Effector memory CD8-positive, alpha-beta T cell (primary cell): ENCODE measurements at regions not wholly inside any gene's neighbourhood (a gene's known extent, or its start where the extent isn't known, plus 50 kb on each side); places are given as distances from the start of the nearest gene placed in this dataset.

Source experiments
- ATAC-seq: fragments of 150-1000 bp; cut with Tn5 transposase; replicated peaks from 2 replicates; pipeline ENCODE4 v1.10.0; 2021; ENCODE audit warnings: mild to moderate bottlenecking, moderate library complexity
- DNase-seq, 3 experiments: peaks; one replicate each; pipeline ENCODE4 v3.0.0; 2021
- H3K27ac Mint-ChIP-seq, 2 donors: one replicate each; pipeline ENCODE4 v1.8.0; 2022; ENCODE audit warnings: mild to moderate bottlenecking in 2 of 2, mixed read lengths in 2 of 2, moderate library complexity in 2 of 2
- H3K27me3 Mint-ChIP-seq, 2 donors: one replicate each; pipeline ENCODE4 v1.8.0; 2022; ENCODE audit warnings: mixed read lengths in 2 of 2
- H3K36me3 Mint-ChIP-seq: one replicate; pipeline ENCODE4 v1.8.0; 2022; ENCODE audit warnings: mild to moderate bottlenecking, moderate library complexity, mixed read lengths; ENCODE audit not compliant: insufficient read depth
- H3K4me1 Mint-ChIP-seq, 2 donors: one replicate each; pipeline ENCODE4 v1.8.0; 2022; ENCODE audit warnings: low read depth in 2 of 2, mixed read lengths in 2 of 2
- H3K4me3 Mint-ChIP-seq, 2 donors: one replicate each; pipeline ENCODE4 v1.8.0; 2022; ENCODE audit warnings: mild to moderate bottlenecking in 2 of 2, mixed read lengths in 2 of 2, moderate library complexity in 2 of 2
- H3K9me3 Mint-ChIP-seq, 2 donors: one replicate each; pipeline ENCODE4 v1.8.0; 2022; ENCODE audit warnings: mixed read lengths in 2 of 2

DNA sequence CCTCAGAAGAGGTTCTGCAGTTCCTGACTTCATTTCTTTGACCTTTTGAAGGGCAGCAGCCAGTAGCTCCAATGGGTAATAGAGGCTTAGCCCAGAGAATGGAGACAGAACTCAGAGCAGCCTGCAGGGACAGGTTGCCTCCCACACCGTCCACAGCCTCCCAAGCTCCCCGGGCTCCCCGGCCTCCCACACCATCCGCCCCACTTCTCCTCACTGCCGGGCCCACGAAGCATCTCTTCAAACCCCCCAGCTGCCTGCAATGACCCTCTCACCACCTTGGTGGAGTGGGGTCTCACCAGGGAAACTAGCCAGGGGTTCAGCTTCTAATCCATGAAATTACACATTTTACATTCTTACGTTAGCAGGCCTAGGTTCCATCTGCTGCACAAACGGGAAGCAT, 652.0 kb upstream of the SALL3 start:
- no peak for ATAC-seq
- no peaks in the 10 kb centered on the region for H3K9me3 Mint-ChIP-seq

DNA sequence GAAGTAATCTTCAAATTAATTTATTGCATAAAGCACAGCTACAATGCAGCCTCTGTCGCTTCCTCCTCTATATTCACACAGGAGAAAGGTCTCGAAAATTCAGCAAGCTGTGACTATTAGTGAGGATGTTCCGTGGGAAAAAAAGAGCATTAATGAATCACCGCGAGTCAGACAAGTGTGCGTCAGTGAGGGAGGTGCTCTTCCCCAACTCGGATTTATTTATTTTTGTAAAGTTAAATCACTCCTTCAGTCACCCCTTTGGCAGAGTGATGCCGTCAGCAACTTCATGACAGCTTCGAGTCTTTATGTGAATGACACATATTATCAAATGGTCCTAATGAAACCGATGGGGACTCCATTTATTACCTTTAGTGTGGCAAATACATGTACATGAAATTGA, 648.9 kb upstream of the SALL3 start:
- ATAC-seq, result no peak
- Mint-ChIP-seq H3K4me1 (no peaks in the 10 kb centered on the region), H3K9me3 (peaks cover 0 to 8% of the 10 kb centered on the region in 2 donors), H3K4me3 (no peak overlapping the region), H3K27me3 (peaks cover 18 to 31% of the 10 kb centered on the region in 2 donors), H3K27ac (no peak overlapping the region), H3K36me3 (no peaks in the 10 kb centered on the region)
- DNase-seq, result no peak

More for the DNA sequence above, 652.0 kb upstream of the SALL3 start:
- no peak for DNase-seq
- Mint-ChIP-seq H3K4me3 (no peak overlapping the region), H3K36me3 (no peaks in the 10 kb centered on the region), H3K27me3 (peaks cover 5 to 7% of the 10 kb centered on the region in 2 donors), H3K4me1 (no peaks in the 10 kb centered on the region), H3K27ac (no peak overlapping the region)

DNA sequence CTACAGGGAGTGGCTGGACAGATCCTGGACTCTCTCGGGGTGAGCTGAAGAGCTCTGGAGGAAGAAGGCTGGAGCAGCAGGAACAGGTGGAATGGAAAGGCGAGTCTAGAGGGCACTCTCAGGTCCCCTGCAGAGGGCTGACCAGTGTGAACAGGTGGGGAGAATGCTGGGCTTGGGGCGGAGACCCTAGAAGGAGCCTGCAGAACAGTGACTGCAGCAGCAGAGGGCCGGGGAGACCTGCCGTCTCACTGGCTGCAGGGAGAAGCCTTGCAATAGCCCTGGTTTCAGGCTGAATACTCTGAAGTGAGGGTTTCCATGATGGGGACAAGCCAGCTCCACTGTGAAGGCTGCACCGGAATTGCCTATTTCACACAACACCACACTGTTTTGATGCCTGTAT, 626.7 kb upstream of the SALL3 start:
- H3K36me3 Mint-ChIP-seq, result no peaks in the 10 kb centered on the region
- peaks cover 8 to 18% of the 10 kb centered on the region in 2 donors for H3K27me3 Mint-ChIP-seq
- no peaks in the 10 kb centered on the region for H3K4me1 Mint-ChIP-seq
- ATAC-seq (no peak), DNase-seq (no peak)
- no peak overlapping the region for H3K4me3 Mint-ChIP-seq
- peaks cover 0 to 6% of the 10 kb centered on the region in 2 donors for H3K9me3 Mint-ChIP-seq
- H3K27ac Mint-ChIP-seq, result no peak overlapping the region

DNA sequence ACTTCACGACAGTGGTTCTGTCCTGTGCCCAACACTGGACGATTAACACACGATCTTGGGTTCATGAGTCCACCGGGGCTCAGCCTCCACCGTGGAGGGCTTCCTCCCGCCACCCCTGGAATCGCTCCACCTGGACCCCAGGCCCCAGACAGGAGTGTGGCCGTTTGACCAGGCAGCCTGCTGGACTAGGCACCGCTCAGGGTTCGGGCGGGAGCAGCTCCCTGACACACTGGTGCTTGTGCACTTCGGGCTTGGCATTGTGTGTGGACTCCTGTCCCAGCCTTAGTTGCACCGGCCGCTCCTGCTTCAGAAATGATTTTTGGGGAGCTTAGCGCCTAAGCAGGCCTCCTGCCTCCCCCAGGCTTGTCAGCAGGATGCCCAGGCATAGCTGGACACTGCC, 617.4 kb upstream of the SALL3 start:
- Mint-ChIP-seq H3K27me3 (no peaks in the 10 kb centered on the region), H3K9me3 (no peaks in the 10 kb centered on the region), H3K4me1 (no peaks in the 10 kb centered on the region), H3K4me3 (no peak overlapping the region), H3K27ac (no peak overlapping the region), H3K36me3 (no peaks in the 10 kb centered on the region)
- ATAC-seq (no peak), DNase-seq (no peak)

DNA sequence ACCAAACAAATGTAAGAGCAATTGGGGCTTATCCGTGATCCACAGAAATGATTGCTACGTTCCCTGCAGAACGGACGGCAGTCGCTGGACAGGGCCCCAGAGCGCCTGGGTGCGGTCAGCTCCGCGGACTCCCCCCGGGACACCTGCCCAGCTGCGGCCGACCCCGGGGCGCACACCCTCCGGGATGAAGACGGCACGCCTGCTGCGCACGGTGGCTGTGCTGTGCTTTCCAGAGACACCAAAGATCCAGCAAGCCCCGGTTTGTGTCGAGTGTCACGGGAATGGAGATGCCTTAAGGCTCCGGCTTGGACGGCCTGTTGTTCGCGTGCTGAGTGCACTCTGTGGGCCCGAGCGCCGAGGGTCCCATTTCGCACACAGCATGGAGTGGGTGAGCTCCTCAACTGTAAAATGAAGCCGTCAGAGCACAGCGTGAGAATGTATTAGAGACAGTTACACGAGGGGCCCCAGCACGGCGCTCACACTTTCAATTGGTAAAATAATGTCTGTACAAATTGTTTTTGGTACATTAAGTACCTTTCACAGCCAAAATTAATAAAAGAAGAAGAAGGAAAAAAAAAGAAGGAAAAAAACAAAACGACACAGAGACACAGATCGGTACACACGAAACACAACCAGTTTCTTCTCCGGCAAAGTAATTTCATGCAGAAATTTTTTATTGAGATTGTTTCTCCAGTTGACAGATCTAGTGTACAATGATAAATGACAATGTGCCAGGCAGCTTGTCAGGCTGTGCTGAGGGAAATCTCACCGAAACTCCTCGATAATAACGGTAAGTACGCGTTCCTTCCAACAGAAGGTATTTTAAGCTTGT, 615.8 kb upstream of the SALL3 start:
- H3K27ac Mint-ChIP-seq, result no peak overlapping the region
- H3K27me3 Mint-ChIP-seq, result no peaks in the 10 kb centered on the region
- DNase-seq, result no peak
- H3K36me3 Mint-ChIP-seq, result no peaks in the 10 kb centered on the region
- no peaks in the 10 kb centered on the region for H3K9me3 Mint-ChIP-seq
- H3K4me3 Mint-ChIP-seq, result no peak overlapping the region
- no peaks in the 10 kb centered on the region for H3K4me1 Mint-ChIP-seq
- ATAC-seq, result no peak

DNA sequence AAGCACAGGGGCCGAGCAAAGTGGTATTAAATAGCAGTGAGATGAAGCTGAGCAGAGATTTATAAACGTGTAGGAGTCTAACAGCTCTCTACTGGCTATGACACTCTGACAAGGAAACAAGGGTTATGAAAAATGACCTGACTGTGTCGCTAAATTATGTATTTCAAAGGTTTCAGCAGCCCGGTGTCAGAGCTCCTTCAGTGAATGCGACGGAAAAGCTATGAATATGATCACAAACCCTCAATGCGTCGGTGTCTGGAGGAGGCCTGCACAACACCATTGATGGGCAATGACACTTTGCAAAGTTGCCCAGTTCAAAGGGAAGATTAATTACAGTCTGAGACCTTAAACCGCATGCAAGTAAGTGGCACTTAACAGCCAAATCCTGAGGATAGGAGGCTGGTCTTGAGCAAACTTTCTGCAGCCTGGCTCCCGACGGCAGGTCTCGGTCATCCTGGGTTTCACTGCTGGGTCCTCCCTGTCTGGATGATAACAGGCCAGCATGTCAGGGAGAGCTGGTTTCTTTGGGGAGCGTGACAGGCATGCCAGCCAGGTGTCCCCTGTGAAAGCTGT, 615.1 kb upstream of the SALL3 start:
- Mint-ChIP-seq H3K9me3 (no peaks in the 10 kb centered on the region), H3K27ac (no peak overlapping the region), H3K27me3 (no peaks in the 10 kb centered on the region), H3K36me3 (no peaks in the 10 kb centered on the region), H3K4me3 (no peak overlapping the region), H3K4me1 (no peaks in the 10 kb centered on the region)
- ATAC-seq (no peak), DNase-seq (no peak)

DNA sequence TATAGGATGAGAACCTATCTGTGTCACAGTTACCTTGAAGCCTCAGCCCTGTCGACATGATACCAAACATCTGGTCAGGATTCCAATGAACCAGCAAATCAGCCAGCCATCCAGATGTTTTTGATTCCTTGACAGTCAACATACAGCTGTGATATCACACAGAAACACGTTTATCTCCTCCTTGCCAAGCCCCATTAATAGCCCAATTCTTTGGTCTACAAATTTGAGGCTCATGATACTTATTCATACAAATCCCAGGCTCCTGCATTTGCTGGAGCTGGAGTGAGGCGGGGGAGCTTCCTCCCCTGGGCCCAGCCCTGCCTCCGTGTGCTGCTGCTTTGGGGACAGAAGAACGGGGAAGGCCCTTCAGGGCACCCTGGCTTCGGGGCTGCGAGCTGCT, 611.6 kb upstream of the SALL3 start:
- no peak overlapping the region for H3K27ac Mint-ChIP-seq
- ATAC-seq (no peak), DNase-seq (no peak)
- no peaks in the 10 kb centered on the region for H3K27me3 Mint-ChIP-seq
- H3K4me3 Mint-ChIP-seq, result no peak overlapping the region
- no peaks in the 10 kb centered on the region for H3K36me3 Mint-ChIP-seq
- no peaks in the 10 kb centered on the region for H3K9me3 Mint-ChIP-seq
- no peaks in the 10 kb centered on the region for H3K4me1 Mint-ChIP-seq

- H3K4me1 Mint-ChIP-seq, result no peaks in the 10 kb centered on the region
- H3K4me3 Mint-ChIP-seq, result no peak overlapping the region
- ATAC-seq (no peak), DNase-seq (no peak)
- no peaks in the 10 kb centered on the region for H3K27me3 Mint-ChIP-seq
- H3K27ac Mint-ChIP-seq, result no peak overlapping the region
- H3K36me3 Mint-ChIP-seq, result no peaks in the 10 kb centered on the region
- no peaks in the 10 kb centered on the region for H3K9me3 Mint-ChIP-seq
Measured at GRCh38 chr18:78368726-78369125, 610.9 kb upstream of the SALL3 start.

DNA sequence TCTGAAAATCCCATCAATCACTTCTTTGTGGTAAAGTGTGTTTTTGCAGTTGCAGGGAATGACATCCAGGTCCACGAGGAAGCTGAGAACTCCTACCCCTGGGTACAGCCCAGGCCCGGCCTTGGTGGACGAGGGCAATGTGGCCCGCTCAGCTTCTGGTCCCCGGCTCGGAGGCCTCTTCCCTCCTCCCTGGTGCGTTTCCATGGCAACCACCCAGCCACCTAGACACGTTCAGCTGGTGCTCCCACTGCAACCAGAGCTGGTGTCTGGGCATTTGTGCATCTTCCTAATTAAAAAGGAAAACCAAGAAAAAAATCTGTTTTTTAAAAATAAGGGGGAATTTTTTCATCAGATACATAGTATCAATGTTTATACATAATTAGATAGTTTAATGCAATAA, 603.6 kb upstream of the SALL3 start:
- ATAC-seq, result no peak

GRCh38 chr18:78378403-78378802, 601.2 kb upstream of the SALL3 start:
- Mint-ChIP-seq H3K4me3 (no peak overlapping the region), H3K27me3 (peaks cover 0 to 10% of the 10 kb centered on the region in 2 donors), H3K27ac (no peak overlapping the region), H3K36me3 (no peaks in the 10 kb centered on the region), H3K4me1 (no peaks in the 10 kb centered on the region), H3K9me3 (peaks cover 1 to 4% of the 10 kb centered on the region in 2 donors)
- DNase-seq (no peak), ATAC-seq (no peak)

More for the DNA sequence above, 603.6 kb upstream of the SALL3 start:
- Mint-ChIP-seq H3K27ac (no peak overlapping the region), H3K4me3 (no peak overlapping the region), H3K36me3 (no peaks in the 10 kb centered on the region), H3K4me1 (no peaks in the 10 kb centered on the region), H3K27me3 (peaks cover 0 to 8% of the 10 kb centered on the region in 2 donors), H3K9me3 (no peaks in the 10 kb centered on the region)
- DNase-seq, result no peak

GRCh38 chr18:78378983-78379382, 600.6 kb upstream of the SALL3 start:
- Mint-ChIP-seq H3K4me3 (no peak overlapping the region), H3K9me3 (peaks cover 4 to 9% of the 10 kb centered on the region in 2 donors), H3K27me3 (peaks cover 0 to 15% of the 10 kb centered on the region in 2 donors), H3K27ac (no peak overlapping the region), H3K4me1 (no peaks in the 10 kb centered on the region), H3K36me3 (no peaks in the 10 kb centered on the region)
- ATAC-seq (no peak), DNase-seq (no peak)

GRCh38 chr18:78390348-78390951, 589.2 kb upstream of the SALL3 start:
- DNase-seq, result no peak
- Mint-ChIP-seq H3K4me1 (no peaks in the 10 kb centered on the region), H3K36me3 (no peaks in the 10 kb centered on the region), H3K27ac (no peak overlapping the region), H3K9me3 (peaks cover 1 to 13% of the 10 kb centered on the region in 2 donors), H3K27me3 (peaks cover 0 to 9% of the 10 kb centered on the region in 2 donors), H3K4me3 (no peak overlapping the region)
- ATAC-seq, result no peak

- no peaks in the 10 kb centered on the region for H3K36me3 Mint-ChIP-seq
Measured at GRCh38 chr18:78390952-78391348, 588.7 kb upstream of the SALL3 start.

More at GRCh38 chr18:78390952-78391348, 588.7 kb upstream of the SALL3 start:
- Mint-ChIP-seq H3K4me1 (no peaks in the 10 kb centered on the region), H3K27ac (no peak overlapping the region), H3K27me3 (peaks cover 4 to 9% of the 10 kb centered on the region in 2 donors), H3K9me3 (peaks cover 1 to 18% of the 10 kb centered on the region in 2 donors), H3K4me3 (no peak overlapping the region)
- ATAC-seq (no peak), DNase-seq (no peak)
